Sigmoid colon (tissue), 6 donors: ENCODE measurements at regions not wholly inside any gene's neighbourhood (a gene's known extent, or its start where the extent isn't known, plus 50 kb on each side); places are given as distances from the start of the nearest gene placed in this dataset.

Source experiments
- DNase-seq: peaks from one replicate; pipeline ENCODE4 v3.0.0-alpha.2; 2019
- H3K27ac ChIP-seq, 4 donors: fragments of 200-600 bp; sonication (generic); one replicate each; pipeline ENCODE4 v1.5.1; 2016 to 2019; ENCODE audit warnings: mild to moderate bottlenecking in 1 of 4
- H3K27me3 ChIP-seq, 3 donors: fragments of 200-600 bp; sonication (generic); one replicate each; pipeline ENCODE4 v1.5.1; 2019; ENCODE audit warnings: mild to moderate bottlenecking in 1 of 3
- H3K36me3 ChIP-seq, 4 donors: fragments of 200-600 bp; sonication (generic); one replicate each; pipeline ENCODE4 v1.5.1; 2016 to 2019
- H3K4me1 ChIP-seq, 4 donors: fragments of 200-600 bp; sonication (generic); one replicate each; pipeline ENCODE4 v1.5.1; 2017 to 2019
- H3K4me3 ChIP-seq, 4 donors: fragments of 200-600 bp; sonication (generic); one replicate each; pipeline ENCODE4 v1.5.1; 2017 to 2019; ENCODE audit warnings: mild to moderate bottlenecking in 2 of 4, moderate library complexity in 1 of 4
- H3K9me3 ChIP-seq, 4 donors: fragments of 200-600 bp in 3 of 4; sonication (generic) in 3 of 4; one replicate each; pipeline versions ENCODE4 v1.5.1 to v1.6.1; 2013 to 2019
- CTCF ChIP-seq, 4 experiments: fragments of 450-650 bp in 3 of 4; fragments of 200-600 bp in 1 of 4; IDR thresholded peaks; one replicate each; pipeline ENCODE4 v1.5.1; 2016 to 2019; ENCODE audit warnings: antibody characterized with exemption in 4 of 4, mild to moderate bottlenecking in 3 of 4, moderate library complexity in 2 of 4
- EP300 ChIP-seq, 4 donors: sonication (generic); formaldehyde crosslinking; IDR thresholded peaks; one replicate each; pipeline ENCODE4 v1.6.1; 2017; ENCODE audit warnings: antibody characterized with exemption in 4 of 4
- POLR2A ChIP-seq, 2 donors: fragments of 450-650 bp; IDR thresholded peaks; one replicate each; pipeline ENCODE4 v1.6.1; 2016; ENCODE audit warnings: antibody characterized with exemption in 2 of 2, mild to moderate bottlenecking in 2 of 2, moderate library complexity in 2 of 2
- POLR2AphosphoS5 ChIP-seq, 4 donors: sonication (generic); formaldehyde crosslinking; IDR thresholded peaks; one replicate each; pipeline ENCODE4 v1.6.1; 2017; ENCODE audit warnings: antibody characterized with exemption in 4 of 4
- WGBS, 2 donors: extraction: QIAGEN DNeasy Blood & Tissue Kit; methylation state at CpG; one replicate each; pipeline ENCODE4 v1.1.7; 2013; 5-methylcytosine and 5-hydroxymethylcytosine counted together
- intact Hi-C: fragments of 100-400 bp; cut with DNase I; formaldehyde crosslinking; loops from one replicate; pipeline ENCODE4 v1.15.1; 2023
- donor health status: healthy with polysubstance abuse.
- donor health status: healthy.

GRCh38 chr12:98137278-98137677 is 378.1 kb upstream of the TMPO start:
- Histone ChIP-seq H3K36me3 (no peaks in the 10 kb centered on the region), H3K27ac (no peak overlapping the region), H3K4me3 (no peak overlapping the region), H3K9me3 (no peaks in the 10 kb centered on the region), H3K27me3 (no peaks in the 10 kb centered on the region), H3K4me1 (no peaks in the 10 kb centered on the region)
- 33 to 62% methylated on average over 1 of the region's 1 CpG for WGBS, 2 donors
- no peak for DNase-seq
- TF ChIP-seq CTCF (IDR thresholded peaks at IDR 0.05) (no peak), EP300 (IDR thresholded peaks at IDR 0.05) (no peak), POLR2A (IDR thresholded peaks at IDR 0.05) (no peak), POLR2AphosphoS5 (IDR thresholded peaks at IDR 0.05) (no peak)
- intact Hi-C loops: no loop called here

GRCh38 chr12:98144953-98145352 is 370.4 kb upstream of the TMPO start:
- H3K4me3 ChIP-seq: no peak overlapping the region
- TF ChIP-seq POLR2AphosphoS5 (IDR thresholded peaks at IDR 0.05): no peak
- TF ChIP-seq EP300 (IDR thresholded peaks at IDR 0.05): no peak
- TF ChIP-seq CTCF (IDR thresholded peaks at IDR 0.05): no peak
- no peak for TF ChIP-seq POLR2A (IDR thresholded peaks at IDR 0.05)
- no peak for DNase-seq
- H3K27me3 ChIP-seq: no peaks in the 10 kb centered on the region
- H3K27ac ChIP-seq: no peak overlapping the region
- intact Hi-C loops: no loop called here
- no peaks in the 10 kb centered on the region for H3K9me3 ChIP-seq
- no peaks in the 10 kb centered on the region for H3K36me3 ChIP-seq
- H3K4me1 ChIP-seq: no peaks in the 10 kb centered on the region

- 62 to 81% methylated on average over 2 of the region's 2 CpGs for WGBS, 2 donors
- DNase-seq: no peak
These were observed 369.3 kb upstream of the TMPO start for GRCh38 chr12:98146043-98146442.

GRCh38 chr12:98146487-98146886 is 368.9 kb upstream of the TMPO start:
- intact Hi-C loops: no loop called here
- Histone ChIP-seq H3K36me3 (no peaks in the 10 kb centered on the region), H3K27me3 (no peaks in the 10 kb centered on the region), H3K4me1 (no peaks in the 10 kb centered on the region), H3K9me3 (no peaks in the 10 kb centered on the region), H3K4me3 (no peak overlapping the region), H3K27ac (no peak overlapping the region)
- TF ChIP-seq EP300 (IDR thresholded peaks at IDR 0.05) (no peak), POLR2A (IDR thresholded peaks at IDR 0.05) (no peak), POLR2AphosphoS5 (IDR thresholded peaks at IDR 0.05) (no peak), CTCF (IDR thresholded peaks at IDR 0.05) (no peak)
- 81 to 87% methylated on average over 4 of the region's 4 CpGs for WGBS, 2 donors
- no peak for DNase-seq

More at GRCh38 chr12:98146043-98146442, 369.3 kb upstream of the TMPO start:
- Histone ChIP-seq H3K4me3 (no peak overlapping the region), H3K27me3 (no peaks in the 10 kb centered on the region), H3K36me3 (no peaks in the 10 kb centered on the region), H3K27ac (no peak overlapping the region), H3K9me3 (no peaks in the 10 kb centered on the region), H3K4me1 (no peaks in the 10 kb centered on the region)
- intact Hi-C loops: no loop called here
- no peak for TF ChIP-seq CTCF (IDR thresholded peaks at IDR 0.05)

- TF ChIP-seq POLR2A (IDR thresholded peaks at IDR 0.05) (no peak), EP300 (IDR thresholded peaks at IDR 0.05) (no peak), CTCF (IDR thresholded peaks at IDR 0.05) (no peak), POLR2AphosphoS5 (IDR thresholded peaks at IDR 0.05) (no peak)
- no peak for DNase-seq
- no peak overlapping the region for H3K27ac ChIP-seq
- H3K9me3 ChIP-seq: no peaks in the 10 kb centered on the region
- H3K4me3 ChIP-seq: no peak overlapping the region
- no peaks in the 10 kb centered on the region for H3K36me3 ChIP-seq
- no peaks in the 10 kb centered on the region for H3K4me1 ChIP-seq
- no peaks in the 10 kb centered on the region for H3K27me3 ChIP-seq
- intact Hi-C loops: no loop called here
These were observed 366.1 kb upstream of the TMPO start for GRCh38 chr12:98149270-98149669.
